Frontal cortex (tissue), 3 donors: ENCODE measurements at regions not wholly inside any gene's neighbourhood (a gene's known extent, or its start where the extent isn't known, plus 50 kb on each side); places are given as distances from the start of the nearest gene placed in this dataset.
A peak's percentile ranks its signal among the peaks of the same experiment; 100 is the strongest.
"Not testable (repeated sequence)": the region's sequence is repeated elsewhere in the genome, so short reads cannot be mapped to it uniquely, and the experiment has no call there.

ENCODE experiments used
- DNase-seq, 2 donors: peaks; one replicate each; pipeline ENCODE4 v3.0.0; 2012; ENCODE audit warnings: low spot score in 2 of 2
- FAIRE-seq: peaks from 2 replicates; lab custom pipeline; 2012; peaks lifted over from hg19 to GRCh38; lab: Jason Lieb, UNC
- donor health status: control.
- donor health status: control.
- donor health status: control.

DNA sequence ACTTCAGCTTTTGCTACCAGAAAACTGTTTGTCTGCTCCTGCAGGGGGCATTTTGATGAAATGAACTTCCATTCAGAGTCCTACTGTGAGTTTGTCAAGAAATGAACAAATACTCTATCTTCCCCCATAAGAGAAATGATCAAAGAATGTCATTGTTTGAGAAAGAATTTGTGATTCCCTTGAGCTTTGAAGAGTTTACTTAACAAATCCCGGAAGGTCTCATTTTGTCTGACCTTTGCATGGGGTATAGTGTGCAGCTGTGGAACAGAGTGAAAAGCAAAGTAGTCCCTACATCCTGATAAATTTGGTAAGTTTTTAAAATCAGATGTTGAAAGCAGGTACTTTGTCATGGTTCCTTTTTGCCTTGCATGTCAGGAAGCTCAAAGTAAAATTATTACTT lies 178.0 kb downstream of the ABCC12 start:
- no peak for FAIRE-seq
- no peak for DNase-seq

GRCh38 chr16:47976636-47977210 lies 179.1 kb downstream of the ABCC12 start:
- DNase-seq (no peak), FAIRE-seq (no peak)

GRCh38 chr16:47974971-47975370 lies 180.8 kb downstream of the ABCC12 start:
- not testable (repeated sequence) for DNase-seq

GRCh38 chr16:47973552-47973951 lies 182.2 kb downstream of the ABCC12 start:
- DNase-seq = no peak
- no peak for FAIRE-seq

More at GRCh38 chr16:47974971-47975370, 180.8 kb downstream of the ABCC12 start:
- FAIRE-seq = not testable (repeated sequence)

- no peak for FAIRE-seq
- DNase-seq = no peak
Measured at GRCh38 chr16:47972246-47972985, 183.4 kb downstream of the ABCC12 start.

GRCh38 chr16:47971225-47971624 lies 184.6 kb downstream of the ABCC12 start:
- DNase-seq (no peak), FAIRE-seq (no peak)

- FAIRE-seq (no peak), DNase-seq (no peak)
Measured at GRCh38 chr16:47970291-47970931, 185.4 kb downstream of the ABCC12 start.

DNA sequence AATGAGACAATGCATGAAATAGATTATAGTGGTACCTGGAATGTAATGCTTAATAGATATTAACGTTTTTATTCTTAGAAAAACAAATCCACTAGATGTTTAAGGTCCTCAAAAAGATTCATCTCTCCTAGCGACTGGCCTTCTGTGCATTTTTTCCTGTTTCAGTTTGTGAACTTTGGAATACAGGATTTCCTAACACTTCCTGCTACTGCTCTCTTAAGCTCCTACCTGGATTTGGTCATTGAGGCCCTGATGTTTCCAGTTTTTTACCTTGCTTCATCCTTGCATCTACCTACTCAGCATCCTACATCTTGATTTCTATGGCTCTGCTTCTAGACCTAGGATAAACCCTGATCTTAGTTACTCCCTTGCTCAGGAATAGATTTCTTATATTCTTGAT lies 188.4 kb downstream of the ABCC12 start:
- FAIRE-seq (no peak), DNase-seq (no peak)

- FAIRE-seq (no peak), DNase-seq (no peak)
Measured at GRCh38 chr16:47966325-47966724, 189.5 kb downstream of the ABCC12 start.

GRCh38 chr16:47965439-47965838 lies 190.4 kb downstream of the ABCC12 start:
- FAIRE-seq = no peak
- peak in 1 of 2 donors; percentile 2 for DNase-seq

DNA sequence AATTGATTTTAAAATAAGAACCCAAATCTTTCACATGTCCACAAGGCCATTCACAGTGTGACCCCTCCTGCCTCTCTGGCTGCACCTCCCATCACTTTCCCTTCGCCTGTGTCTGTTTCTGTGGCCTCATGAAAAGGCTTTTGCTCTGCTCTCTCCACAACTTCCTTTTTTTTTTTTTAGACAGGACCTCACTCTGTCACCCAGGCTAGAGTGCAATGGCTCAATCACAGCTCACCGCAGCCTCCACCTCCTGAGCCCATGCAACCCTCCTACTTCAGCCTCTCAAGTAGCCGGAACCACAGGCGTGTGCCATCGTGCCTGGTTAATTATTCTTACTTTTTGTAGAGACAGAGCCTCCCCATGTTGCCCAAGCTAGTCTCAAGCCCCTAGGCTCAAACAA lies 197.1 kb downstream of the ABCC12 start:
- no peak for FAIRE-seq

DNA sequence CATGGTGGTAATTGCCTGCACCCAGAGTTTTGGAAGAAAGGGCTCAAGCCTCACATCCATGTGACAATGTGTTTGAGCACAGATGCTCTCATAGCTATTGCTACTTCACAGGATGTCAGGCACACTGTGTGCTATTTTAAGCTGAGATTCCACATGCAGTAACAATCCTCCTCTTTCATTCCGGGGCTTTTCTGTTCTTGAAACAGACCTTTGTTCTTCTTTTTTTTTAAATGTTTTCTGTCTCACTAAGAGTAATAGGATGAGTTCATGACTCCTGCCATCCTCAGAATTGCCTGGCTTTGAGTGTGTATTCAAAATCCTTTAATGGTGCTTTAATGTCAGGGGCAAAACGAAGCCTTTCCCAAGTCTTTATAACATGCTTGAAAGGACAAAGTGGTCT lies 198.9 kb downstream of the ABCC12 start:
- DNase-seq (no peak), FAIRE-seq (no peak)

More for the DNA sequence above, 197.1 kb downstream of the ABCC12 start:
- DNase-seq = no peak

DNA sequence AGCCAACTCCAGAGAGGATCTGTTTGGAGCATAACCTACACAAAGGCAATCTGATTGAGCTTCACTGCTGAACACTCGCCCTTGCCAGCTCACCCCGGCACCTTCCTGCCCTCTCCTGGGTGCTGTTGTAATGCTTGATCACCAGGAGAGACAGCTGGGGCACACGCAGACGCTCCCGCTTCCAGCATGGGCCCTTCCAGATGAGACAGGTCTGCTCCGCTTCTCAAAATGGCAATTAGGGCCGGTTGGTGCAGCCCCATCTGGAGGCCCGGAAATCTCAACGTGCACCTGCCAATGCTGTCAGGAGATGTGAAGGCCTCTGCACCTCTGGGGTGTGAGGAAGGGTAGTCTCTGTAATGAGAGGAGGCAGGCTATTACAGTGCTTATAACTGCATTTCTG lies 206.1 kb downstream of the ABCC12 start:
- FAIRE-seq (no peak), DNase-seq (no peak)

DNA sequence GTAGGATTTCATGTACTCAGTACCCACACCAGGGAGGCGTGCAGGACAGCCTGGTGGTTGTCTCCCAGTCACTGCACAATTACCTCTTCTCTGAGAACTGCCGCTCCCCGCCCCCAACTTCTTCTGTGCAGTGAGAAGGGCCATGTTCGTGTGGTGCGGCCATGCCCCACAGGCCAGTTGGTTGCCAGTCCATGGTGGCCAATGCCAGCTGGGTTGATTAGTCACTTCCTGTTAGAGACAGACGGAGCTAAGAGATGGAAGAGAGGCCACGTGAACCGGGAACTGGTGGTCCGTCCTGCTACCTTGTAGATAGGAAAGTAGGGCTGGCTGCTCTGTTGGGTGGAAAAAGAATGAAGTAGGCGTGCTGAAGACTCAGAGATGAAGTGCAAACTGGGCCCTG lies 206.5 kb downstream of the ABCC12 start:
- FAIRE-seq = no peak

GRCh38 chr16:47947723-47948122 lies 208.1 kb downstream of the ABCC12 start:
- no peak for DNase-seq
- FAIRE-seq = no peak

More for the DNA sequence above, 206.5 kb downstream of the ABCC12 start:
- no peak for DNase-seq

DNA sequence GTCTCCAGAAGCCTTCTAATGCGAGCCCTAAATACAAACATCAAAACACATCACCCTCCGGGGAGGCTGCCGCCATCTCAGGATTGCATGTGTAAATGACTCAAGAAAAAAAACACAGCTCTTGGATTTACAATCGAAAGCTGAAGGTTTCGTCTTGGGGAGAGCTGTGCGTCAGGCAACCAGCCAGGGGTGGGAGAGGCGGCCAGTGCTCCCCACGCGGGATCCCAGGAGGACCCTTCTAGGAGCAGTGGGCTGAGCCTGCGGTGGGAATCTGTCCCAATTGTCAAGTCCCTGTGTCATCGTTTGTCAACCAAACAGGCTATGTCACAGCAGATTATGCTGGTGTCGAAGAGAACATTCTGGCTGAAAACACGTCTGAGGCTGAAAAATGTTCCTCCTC lies 209.7 kb downstream of the ABCC12 start:
- no peak for DNase-seq
- FAIRE-seq = no peak

DNA sequence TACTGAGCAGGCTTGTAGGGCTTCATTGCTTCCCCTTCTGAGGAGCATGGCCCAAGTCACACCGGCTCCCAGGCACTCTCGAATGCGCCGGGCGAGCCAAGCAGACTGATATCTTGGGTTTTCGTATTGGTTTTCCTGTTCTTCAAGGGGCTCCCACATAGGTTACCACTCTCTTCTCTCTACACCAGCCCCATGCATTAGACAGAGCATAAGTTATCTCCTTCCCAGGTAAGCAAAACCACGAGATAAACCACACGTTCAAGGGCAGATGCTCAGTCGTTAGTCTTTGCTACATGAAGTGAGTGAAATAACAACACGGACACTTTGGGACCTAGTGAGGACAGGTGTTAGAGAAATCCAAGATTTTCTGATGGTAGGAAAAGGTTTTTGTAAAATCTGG lies 211.2 kb downstream of the ABCC12 start:
- no peak for FAIRE-seq
- DNase-seq = no peak

DNA sequence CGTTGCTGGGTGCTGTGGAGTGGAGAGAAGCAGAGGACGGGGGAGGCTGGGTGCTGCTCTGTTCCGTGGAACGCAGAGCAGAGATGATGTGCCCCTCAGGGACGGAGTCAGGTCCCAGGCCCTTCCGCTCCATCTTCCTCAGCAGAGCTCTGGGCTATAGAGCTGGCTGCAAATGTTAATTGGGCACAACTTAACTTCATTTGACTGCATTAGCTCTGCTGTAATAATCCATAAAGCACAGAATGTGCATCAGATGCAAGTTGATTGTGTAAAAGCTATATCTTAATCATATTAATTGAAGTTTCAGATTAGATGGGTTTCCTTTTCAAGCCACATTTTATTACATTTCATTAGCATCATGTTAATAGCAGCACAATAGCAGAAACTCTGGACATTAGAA lies 212.6 kb downstream of the ABCC12 start:
- FAIRE-seq (no peak), DNase-seq (no peak)

DNA sequence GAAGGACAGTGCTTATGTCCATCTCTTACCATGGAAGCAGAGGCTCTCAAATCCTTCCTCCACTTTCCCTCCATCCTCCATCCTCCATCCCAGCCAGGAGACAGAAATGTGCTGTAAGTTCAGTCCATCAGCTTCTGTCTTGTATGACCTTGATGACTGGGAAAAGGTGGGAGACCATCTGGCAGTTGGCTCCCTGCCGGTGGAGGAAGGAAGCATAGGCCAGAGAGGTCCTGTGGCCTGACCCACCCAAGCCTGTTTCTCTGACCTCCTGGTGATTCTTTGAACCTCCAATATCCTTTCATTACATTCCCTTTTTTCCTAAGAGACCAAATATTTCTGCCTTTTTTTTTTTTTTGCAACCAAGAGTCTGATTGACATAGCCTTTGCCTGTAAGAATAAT lies 215.3 kb downstream of the ABCC12 start:
- no peak for FAIRE-seq
- no peak for DNase-seq

DNA sequence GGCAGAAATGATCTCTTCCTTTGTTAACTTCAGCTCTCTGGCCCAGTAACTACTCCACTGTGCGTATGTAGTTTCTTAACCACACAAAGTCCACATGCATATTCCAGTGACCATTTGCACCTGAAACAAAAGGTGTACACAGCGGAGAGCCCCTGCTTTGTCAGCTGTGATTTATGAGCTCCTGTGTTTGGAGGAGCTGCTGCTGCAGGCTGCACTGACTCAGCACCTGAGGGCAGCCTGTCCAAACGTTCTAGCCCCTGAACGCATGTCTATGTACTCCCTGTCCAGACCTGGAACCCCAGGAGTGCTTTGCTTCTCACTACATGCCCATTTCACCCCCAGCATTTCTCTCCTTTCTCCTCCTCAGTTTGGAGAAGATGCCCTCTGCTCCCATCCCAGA lies 216.1 kb downstream of the ABCC12 start:
- FAIRE-seq = no peak
- no peak for DNase-seq

- no peak for FAIRE-seq
- DNase-seq = no peak
Measured at GRCh38 chr16:47938272-47938671, 217.5 kb downstream of the ABCC12 start.
